DOHH2 (cell line): ENCODE measurements at regions not wholly inside any gene's neighbourhood (a gene's known extent, or its start where the extent isn't known, plus 50 kb on each side); places are given as distances from the start of the nearest gene placed in this dataset.

Experiments
- H3F3A ChIP-seq: fragments of 200-600 bp; sonication (generic), shearing (Covaris generic); 2 replicates; pipeline ENCODE4 v1.6.0; 2016; ENCODE audit warnings: antibody characterized with exemption, mild to moderate bottlenecking; ENCODE audit not compliant: control insufficient read depth, insufficient read depth
- H3K27ac ChIP-seq: fragments of 200-600 bp; sonication (generic); 2 replicates; pipeline ENCODE4 v1.5.1; 2014; ENCODE audit warnings: low read depth, mild to moderate bottlenecking, low read length, moderate library complexity
- H3K27me3 ChIP-seq: fragments of 200-600 bp; sonication (generic); 2 replicates; pipeline ENCODE4 v1.6.1; 2014; ENCODE audit warnings: mild to moderate bottlenecking, low read length, mixed read lengths; ENCODE audit not compliant: control insufficient read depth
- H3K36me3 ChIP-seq: fragments of 200-600 bp; sonication (generic); 2 replicates; pipeline ENCODE4 v1.6.1; 2014; ENCODE audit warnings: mild to moderate bottlenecking, low read length, moderate library complexity, mixed read lengths; ENCODE audit not compliant: control insufficient read depth
- H3K4me1 ChIP-seq: fragments of 200-600 bp; sonication (generic); 2 replicates; pipeline ENCODE4 v1.6.1; 2014; ENCODE audit warnings: mild to moderate bottlenecking, low read length, mixed read lengths; ENCODE audit not compliant: control insufficient read depth
- H3K4me2 ChIP-seq: fragments of 200-600 bp; sonication (generic); 2 replicates; pipeline ENCODE4 v1.6.0; 2014; ENCODE audit warnings: mild to moderate bottlenecking, low read length, moderate library complexity
- H3K4me3 ChIP-seq: fragments of 200-600 bp; sonication (generic); 2 replicates; pipeline ENCODE4 v1.5.1; 2014; ENCODE audit warnings: mild to moderate bottlenecking, low read length, mixed read lengths
- H3K79me2 ChIP-seq: fragments of 200-600 bp; sonication (generic); 2 replicates; pipeline ENCODE4 v1.6.1; 2014; ENCODE audit warnings: mild to moderate bottlenecking, low read length, mixed read lengths; ENCODE audit not compliant: control insufficient read depth
- H3K9me2 ChIP-seq: fragments of 200-600 bp; sonication (generic); replicated peaks from 2 replicates; pipeline ENCODE4 v1.6.1; 2014; ENCODE audit warnings: mild to moderate bottlenecking, low read length, mixed read lengths; ENCODE audit not compliant: control insufficient read depth
- H3K9me3 ChIP-seq: fragments of 200-600 bp; sonication (generic); 2 replicates; pipeline ENCODE4 v1.6.1; 2014; ENCODE audit warnings: antibody characterized with exemption, low read length, mixed read lengths; ENCODE audit not compliant: control insufficient read depth, insufficient read depth
- H4K20me1 ChIP-seq: fragments of 200-600 bp; sonication (generic); 2 replicates; pipeline ENCODE4 v1.6.0; 2014; ENCODE audit warnings: low read depth, mild to moderate bottlenecking, antibody characterized with exemption, low read length, moderate library complexity; ENCODE audit not compliant: control insufficient read depth, insufficient read depth
- CTCF ChIP-seq: fragments of 200-600 bp; sonication (generic); IDR thresholded peaks from one replicate; pipeline ENCODE4 v1.5.1; 2014; ENCODE audit warnings: antibody characterized with exemption, mild to moderate bottlenecking, low read depth, low read length; ENCODE audit not compliant: poor library complexity, severe bottlenecking
- EZH2phosphoT487 ChIP-seq: fragments of 200-600 bp; sonication (generic); IDR thresholded peaks from 2 replicates; pipeline ENCODE4 v1.6.1; 2017; ENCODE audit warnings: borderline replicate concordance, mild to moderate bottlenecking, antibody characterized with exemption, low read length, moderate library complexity, mixed read lengths

GRCh38 chr5:162824360-162824759, 613.0 kb upstream of the CCNG1 start:
- Histone ChIP-seq H3K79me2 (no peaks in the 10 kb centered on the region), H3K4me1 (peaks cover 31% of the 10 kb centered on the region), H3K27me3 (no peaks in the 10 kb centered on the region), H4K20me1 (no peaks in the 10 kb centered on the region), H3K9me2 (no peaks in the 10 kb centered on the region), H3K36me3 (no peaks in the 10 kb centered on the region), H3K27ac (peak overlapping the region; percentile 65), H3K9me3 (peaks cover 5% of the 10 kb centered on the region; the same call in 1 of the 2 replicates), H3K4me3 (peak overlapping the region; percentile 23; the same call in 1 of the 2 replicates), H3F3A (peaks cover 5% of the 10 kb centered on the region; the same call in 1 of the 2 replicates), H3K4me2 (peak overlapping the region; percentile 44)
- no peak for TF ChIP-seq EZH2phosphoT487
- no peak for TF ChIP-seq CTCF

GRCh38 chr5:162837155-162837554, 600.2 kb upstream of the CCNG1 start:
- no peaks in the 10 kb centered on the region for H3K9me2 ChIP-seq
- no peak overlapping the region for H3K27ac ChIP-seq
- H3K27me3 ChIP-seq = no peaks in the 10 kb centered on the region
- no peak overlapping the region for H3K4me2 ChIP-seq
- no peak overlapping the region for H3K4me3 ChIP-seq
- H3K79me2 ChIP-seq = no peaks in the 10 kb centered on the region
- H3K9me3 ChIP-seq = no peaks in the 10 kb centered on the region
- TF ChIP-seq CTCF (no peak), EZH2phosphoT487 (no peak)
- H4K20me1 ChIP-seq = no peaks in the 10 kb centered on the region
- H3K36me3 ChIP-seq = no peaks in the 10 kb centered on the region
- no peaks in the 10 kb centered on the region for H3F3A ChIP-seq
- no peaks in the 10 kb centered on the region for H3K4me1 ChIP-seq

DNA sequence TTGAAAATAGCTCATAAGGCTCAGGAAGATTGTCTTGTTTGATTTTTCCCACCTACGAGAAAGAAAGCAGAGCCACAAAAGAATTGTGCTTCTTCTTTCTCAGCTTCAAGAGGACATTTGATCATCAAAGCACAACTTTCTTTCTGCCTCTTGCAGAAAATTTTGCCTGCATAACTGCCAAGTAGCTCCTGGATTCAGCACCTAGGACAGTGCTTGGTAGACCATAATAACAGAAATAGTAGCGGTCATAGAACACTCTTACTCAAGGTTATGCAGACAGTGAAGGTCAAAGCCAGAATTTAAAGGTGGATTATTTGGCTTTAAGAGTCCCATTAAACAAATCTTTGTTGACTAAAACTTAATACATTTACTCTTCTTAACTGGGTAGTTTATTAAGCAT, 594.7 kb upstream of the CCNG1 start:
- H3K27ac ChIP-seq = no peak overlapping the region
- no peaks in the 10 kb centered on the region for H3K79me2 ChIP-seq
- TF ChIP-seq EZH2phosphoT487 = no peak
- no peak for TF ChIP-seq CTCF
- no peaks in the 10 kb centered on the region for H3K9me3 ChIP-seq
- H3K4me2 ChIP-seq = no peak overlapping the region
- no peaks in the 10 kb centered on the region for H3K27me3 ChIP-seq
- no peak overlapping the region for H3K4me3 ChIP-seq
- H3F3A ChIP-seq = no peaks in the 10 kb centered on the region
- H4K20me1 ChIP-seq = no peaks in the 10 kb centered on the region
- no peaks in the 10 kb centered on the region for H3K9me2 ChIP-seq
- H3K4me1 ChIP-seq = no peaks in the 10 kb centered on the region
- no peaks in the 10 kb centered on the region for H3K36me3 ChIP-seq
